ENCODE measurements at regions not wholly inside any gene's neighbourhood (a gene's known extent, or its start where the extent isn't known, plus 50 kb on each side); places are given as distances from the start of the nearest gene placed in this dataset.

- TF ChIP-seq CTCF (IDR thresholded peaks at IDR 0.05) (no peak), POLR2A (IDR thresholded peaks at IDR 0.05) (no peak), POLR2AphosphoS5 (IDR thresholded peaks at IDR 0.05) (no peak)
Observed at GRCh38 chr5:126365446-126366198, 57.6 kb upstream of the GRAMD2B start.

All from sigmoid colon (tissue), 4 donors.